ENCODE measurements at regions not wholly inside any gene's neighbourhood (a gene's known extent, or its start where the extent isn't known, plus 50 kb on each side); places are given as distances from the start of the nearest gene placed in this dataset.

- TF ChIP-seq POLR2AphosphoS5 (IDR thresholded peaks at IDR 0.05) (no peak), POLR2A (IDR thresholded peaks at IDR 0.05) (no peak), CTCF (IDR thresholded peaks at IDR 0.05 in 8 of 11, conservative IDR thresholded peaks at IDR 0.05 in 3 of 11) (no peak)
Observed at GRCh38 chr9:90953200-90953599, 151.6 kb downstream of the SYK start.
